Heart right ventricle (tissue), 16 donors: ENCODE measurements at regions not wholly inside any gene's neighbourhood (a gene's known extent, or its start where the extent isn't known, plus 50 kb on each side); places are given as distances from the start of the nearest gene placed in this dataset.

Experiments
- ATAC-seq, 8 donors: fragments of 200-7000 bp; cut with Tn5 transposase; one replicate each; pipeline ENCODE4 v1.9.1; 2020; ENCODE audit warnings: mild to moderate bottlenecking in 8 of 8, moderate library complexity in 8 of 8, moderate number of reproducible peaks in 1 of 8
- DNase-seq, 2 donors: peaks; one replicate each; pipeline ENCODE4 v3.0.0-alpha.2; 2020
- H3K27ac ChIP-seq, 10 donors: fragments of 200-600 bp; sonication (generic) in 2 of 10; one replicate each; pipeline versions ENCODE4 v1.5.0 to v1.8.0; 2020 to 2022; ENCODE audit warnings: mild to moderate bottlenecking in 3 of 10
- H3K27me3 ChIP-seq, 7 donors: fragments of 200-600 bp; one replicate each; pipeline ENCODE4 v1.8.0; 2021 to 2022; ENCODE audit warnings: mild to moderate bottlenecking in 2 of 7
- H3K36me3 ChIP-seq, 9 donors: fragments of 200-600 bp; sonication (generic) in 1 of 9; one replicate each; pipeline versions ENCODE4 v1.5.0 to v1.8.0; 2020 to 2022; ENCODE audit warnings: mild to moderate bottlenecking in 2 of 9
- H3K4me1 ChIP-seq, 9 donors: fragments of 200-600 bp; sonication (generic) in 1 of 9; one replicate each; pipeline versions ENCODE4 v1.5.0 to v1.8.0; 2020 to 2022; ENCODE audit warnings: mild to moderate bottlenecking in 4 of 9
- H3K4me3 ChIP-seq, 10 donors: fragments of 200-600 bp; sonication (generic) in 2 of 10; one replicate each; pipeline versions ENCODE4 v1.5.0 to v1.8.0; 2020 to 2022; ENCODE audit warnings: mild to moderate bottlenecking in 7 of 10, moderate library complexity in 2 of 10
- H3K9me3 ChIP-seq, 11 donors: fragments of 200-600 bp in 10 of 11; sonication (generic) in 2 of 11; one replicate each; pipeline versions ENCODE4 v1.5.0 to v1.8.0; 2013 to 2022; ENCODE audit warnings: mild to moderate bottlenecking in 2 of 11, control low read depth in 1 of 11, moderate library complexity in 1 of 11
- WGBS, 2 donors: extraction: QIAGEN DNeasy Blood & Tissue Kit; methylation state at CpG; one replicate each; pipeline ENCODE4 v1.1.7; 2013; ENCODE audit warnings: inconsistent platforms in 1 of 2; 5-methylcytosine and 5-hydroxymethylcytosine counted together
- intact Hi-C, 10 donors: fragments of 100-400 bp; cut with DNase I; formaldehyde crosslinking; loops; one replicate each; pipeline versions ENCODE4 v1.11.1 to v1.14.2; 2022
- TF ChIP-seq, protein P1 (sequence below), 9 donors: fragments of 200-600 bp; sonication (generic) in 2 of 9; IDR thresholded peaks; one replicate each; pipeline versions ENCODE4 v1.5.0 to v1.8.0; 2021 to 2022; ENCODE audit warnings: antibody characterized with exemption in 9 of 9, mild to moderate bottlenecking in 5 of 9, moderate library complexity in 1 of 9
- donor health status: Arrhythmogenic right ventricular cardiomyopathy.
- donor health status: ischemic (EF 13 %, LVEDD 7.1; RV severe dilation, severe dysfunction).
- donor health status: healthy with polysubstance abuse.
- donor health status: DM: no; HTN: yes; CAD: no.
- donor health status: DM: no; HTN: no; CAD: no.
- donor health status: ischemic (EF 25% LVEDD 6.9; RV normal size, moderate dysfunction).
- donor health status: ischemic (EF 25% LVEDD 5.7; RV mildly dilated, moderate dysfunction).
- donor health status: healthy.
- donor health status: DM: yes; HTN: yes; CAD: no.
- donor health status: Ischemic cardiomyopathy.
- donor health status: ischemic (EF 35%, LVEDD 5.7; RV mildly dilated, moderate dysfunction).
- donor health status: nonischemic (EF 11% LVEDD 7.7; RV severe dilation, severe dysfunction).
- donor health status: DM: yes; HTN: yes; CAD: no.
- donor health status: PGD.
- donor health status: ischemic (EF 29% LVEDD 5.4; RV normal size, mild dysfunction).
- donor health status: nonischemic (EF 23%, LVEDD 6.1; RV moderate dilation, normal function).

DNA sequence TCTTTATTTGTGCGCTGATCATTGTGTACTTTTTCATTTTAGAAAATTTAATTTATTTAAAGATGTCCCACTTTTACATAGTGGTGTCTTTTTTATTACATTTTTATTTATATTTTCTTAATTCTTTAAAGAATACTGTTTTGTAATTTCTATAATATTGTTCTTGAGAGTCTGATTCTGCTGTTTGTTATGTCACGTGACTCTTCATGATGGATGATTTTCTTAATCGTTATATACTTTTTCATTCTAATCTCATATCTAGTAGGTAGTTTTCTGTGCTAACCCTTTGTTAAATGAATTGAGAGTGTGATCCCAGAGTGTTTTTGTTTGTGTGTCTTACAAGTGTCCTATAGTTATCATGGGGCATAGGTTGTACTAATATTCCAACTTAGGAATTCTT lies 568.2 kb upstream of the AMOT start:
- TF ChIP-seq, protein P1, sequence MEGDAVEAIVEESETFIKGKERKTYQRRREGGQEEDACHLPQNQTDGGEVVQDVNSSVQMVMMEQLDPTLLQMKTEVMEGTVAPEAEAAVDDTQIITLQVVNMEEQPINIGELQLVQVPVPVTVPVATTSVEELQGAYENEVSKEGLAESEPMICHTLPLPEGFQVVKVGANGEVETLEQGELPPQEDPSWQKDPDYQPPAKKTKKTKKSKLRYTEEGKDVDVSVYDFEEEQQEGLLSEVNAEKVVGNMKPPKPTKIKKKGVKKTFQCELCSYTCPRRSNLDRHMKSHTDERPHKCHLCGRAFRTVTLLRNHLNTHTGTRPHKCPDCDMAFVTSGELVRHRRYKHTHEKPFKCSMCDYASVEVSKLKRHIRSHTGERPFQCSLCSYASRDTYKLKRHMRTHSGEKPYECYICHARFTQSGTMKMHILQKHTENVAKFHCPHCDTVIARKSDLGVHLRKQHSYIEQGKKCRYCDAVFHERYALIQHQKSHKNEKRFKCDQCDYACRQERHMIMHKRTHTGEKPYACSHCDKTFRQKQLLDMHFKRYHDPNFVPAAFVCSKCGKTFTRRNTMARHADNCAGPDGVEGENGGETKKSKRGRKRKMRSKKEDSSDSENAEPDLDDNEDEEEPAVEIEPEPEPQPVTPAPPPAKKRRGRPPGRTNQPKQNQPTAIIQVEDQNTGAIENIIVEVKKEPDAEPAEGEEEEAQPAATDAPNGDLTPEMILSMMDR (IDR thresholded peaks at IDR 0.05), result no peak
- Histone ChIP-seq H3K27me3 (no peaks in the 10 kb centered on the region), H3K36me3 (no peaks in the 10 kb centered on the region), H3K4me1 (no peaks in the 10 kb centered on the region), H3K9me3 (no peaks in the 10 kb centered on the region), H3K27ac (no peak overlapping the region), H3K4me3 (no peak overlapping the region)
- intact Hi-C loops, result no loop called here
- DNase-seq (no peak), ATAC-seq (no peak)
- WGBS, 2 donors, result 86 to 90% methylated on average over 3 of the region's 3 CpGs

DNA sequence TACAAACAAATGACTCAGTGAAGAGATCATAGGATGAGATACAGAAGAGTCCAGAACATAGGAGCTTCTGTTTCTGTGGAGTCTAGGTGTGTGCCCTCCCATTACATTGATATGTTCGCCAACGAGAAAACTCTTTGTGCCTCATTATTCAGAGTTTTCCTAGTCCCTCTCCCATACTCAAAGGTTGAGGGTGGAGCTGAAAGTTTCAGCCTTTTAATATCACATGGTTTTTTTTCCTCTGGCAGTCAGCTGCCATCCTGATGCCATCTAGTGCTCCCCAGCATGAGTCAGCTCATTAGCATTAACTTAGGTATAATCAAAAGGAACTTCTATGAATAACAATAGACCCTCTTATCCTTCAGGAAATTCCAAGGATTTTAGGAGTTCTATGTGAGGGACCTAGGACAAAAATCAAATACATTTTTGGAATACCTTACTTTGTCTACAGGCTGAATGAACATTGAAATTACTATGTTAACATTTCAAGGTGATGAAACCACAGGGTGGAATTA lies 559.6 kb upstream of the AMOT start:
- H3K4me3 ChIP-seq, result no peak overlapping the region
- intact Hi-C loops, result no loop called here
- TF ChIP-seq, protein P1 (IDR thresholded peaks at IDR 0.05), result no peak
- H3K36me3 ChIP-seq, result no peaks in the 10 kb centered on the region
- 74 to 89% methylated on average over 2 of the region's 2 CpGs for WGBS, 2 donors
- H3K27ac ChIP-seq, result no peak overlapping the region
- ATAC-seq (no peak), DNase-seq (no peak)
- no peaks in the 10 kb centered on the region for H3K9me3 ChIP-seq
- peaks cover 0 to 36% (median 0%) of the 10 kb centered on the region in 7 donors for H3K27me3 ChIP-seq
- no peaks in the 10 kb centered on the region for H3K4me1 ChIP-seq

DNA sequence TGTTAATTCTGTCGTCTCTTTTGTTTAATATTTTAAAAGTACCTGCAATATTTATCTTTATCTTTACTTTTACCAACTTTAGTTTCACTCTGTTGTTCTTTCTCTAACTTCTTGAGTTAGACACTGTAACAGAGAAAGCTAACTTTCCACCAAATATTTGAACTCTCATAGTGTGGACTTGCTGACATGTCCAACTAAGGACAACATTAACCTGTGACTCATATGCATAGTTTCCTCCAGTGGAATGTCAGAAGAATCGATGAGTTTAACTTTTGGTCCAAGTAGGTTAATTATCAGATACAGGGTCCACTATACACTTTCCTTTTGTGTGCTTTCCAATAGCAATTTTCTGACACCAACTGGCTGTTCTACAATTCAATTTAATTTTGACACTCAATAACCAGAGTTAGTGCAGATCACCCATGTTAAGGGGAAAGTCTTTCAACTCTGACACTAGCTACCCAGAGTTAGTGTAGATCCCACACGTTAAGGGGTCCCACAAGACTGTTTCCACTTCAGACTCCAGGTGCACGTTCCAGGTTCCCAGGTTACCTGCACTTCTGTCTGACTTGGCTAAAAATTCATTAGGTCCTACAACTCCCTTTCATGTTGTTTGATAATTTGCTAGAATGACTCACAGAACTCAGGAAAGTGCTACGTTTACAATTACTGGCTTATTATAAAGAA lies 559.0 kb upstream of the AMOT start:
- Histone ChIP-seq H3K27ac (no peak overlapping the region), H3K4me1 (no peaks in the 10 kb centered on the region), H3K27me3 (peaks cover 0 to 36% (median 0%) of the 10 kb centered on the region in 7 donors), H3K9me3 (no peaks in the 10 kb centered on the region), H3K4me3 (no peak overlapping the region), H3K36me3 (no peaks in the 10 kb centered on the region)
- no peak for ATAC-seq
- no peak for DNase-seq
- intact Hi-C loops, result no loop called here
- TF ChIP-seq, protein P1 (IDR thresholded peaks at IDR 0.05), result no peak
- WGBS, 2 donors, result 60 to 66% methylated on average over 5 of the region's 5 CpGs

DNA sequence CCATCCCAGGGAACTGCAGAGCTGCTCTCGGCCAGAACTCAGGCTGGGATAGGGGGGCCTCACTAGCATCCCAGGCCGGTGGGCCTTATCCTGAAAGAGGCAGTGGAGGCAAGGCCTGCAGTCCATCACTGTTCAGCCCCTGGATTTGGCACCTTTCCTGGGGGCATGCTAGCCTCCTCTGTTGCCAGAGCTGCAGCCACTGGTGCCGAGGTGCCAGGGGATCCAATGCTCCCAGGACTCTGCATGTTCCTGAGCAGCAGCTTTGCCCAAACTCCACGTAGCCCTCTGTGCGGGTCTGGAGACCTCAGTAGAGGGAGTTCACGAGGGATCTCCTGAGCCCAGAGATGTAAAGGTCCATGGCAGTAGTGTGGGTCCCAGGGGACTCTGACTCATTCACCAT lies 551.7 kb upstream of the AMOT start:
- DNase-seq, result no peak
- ATAC-seq, result no peak
- intact Hi-C loops, result no loop called here
- H3K27me3 ChIP-seq, result peaks cover 0 to 32% (median 0%) of the 10 kb centered on the region in 7 donors
- peaks cover 0 to 11% (median 0%) of the 10 kb centered on the region in 11 donors for H3K9me3 ChIP-seq
- 81 to 84% methylated on average over 6 of the region's 6 CpGs for WGBS, 2 donors
- H3K4me1 ChIP-seq, result no peaks in the 10 kb centered on the region
- TF ChIP-seq, protein P1 (IDR thresholded peaks at IDR 0.05), result no peak
- no peak overlapping the region for H3K4me3 ChIP-seq
- no peak overlapping the region for H3K27ac ChIP-seq
- H3K36me3 ChIP-seq, result no peaks in the 10 kb centered on the region
